NB4 (cell line): ENCODE measurements at regions not wholly inside any gene's neighbourhood (a gene's known extent, or its start where the extent isn't known, plus 50 kb on each side); places are given as distances from the start of the nearest gene placed in this dataset.

ENCODE experiments used
- CTCF ChIP-seq: IDR thresholded peaks from one replicate; pipeline ENCODE4 v1.5.1; 2012; ENCODE audit warnings: low read depth, low read length
- MYC ChIP-seq: IDR thresholded peaks from 2 replicates; pipeline ENCODE4 v1.6.1; 2011; ENCODE audit warnings: low read depth, low read length
- POLR2A ChIP-seq: IDR thresholded peaks from 2 replicates; pipeline ENCODE4 v1.6.1; 2011; ENCODE audit warnings: mild to moderate bottlenecking; ENCODE audit not compliant: insufficient read length; ENCODE audit errors: extremely low read depth

- TF ChIP-seq POLR2A (no peak), CTCF (no peak), MYC (no peak)
Measured at GRCh38 chr21:25398630-25399029, 208.7 kb downstream of the MRPL39 start.
